HG02870 (cell line): ENCODE measurements at regions not wholly inside any gene's neighbourhood (a gene's known extent, or its start where the extent isn't known, plus 50 kb on each side); places are given as distances from the start of the nearest gene placed in this dataset.
"Not testable (repeated sequence)": the region's sequence is repeated elsewhere in the genome, so short reads cannot be mapped to it uniquely, and the experiment has no call there.

Source experiments
- ATAC-seq: cut with Tn5 transposase; IDR thresholded peaks from one replicate; pipeline ENCODE4 v1.9.1; 2021; ENCODE audit warnings: mild to moderate bottlenecking, moderate library complexity; ENCODE audit not compliant: unreplicated experiment

- ATAC-seq: no peak
Observed at GRCh38 chr3:193800138-193801043, 207.4 kb downstream of the OPA1 start.

GRCh38 chr3:193801097-193801496, 208.1 kb downstream of the OPA1 start:
- ATAC-seq: no peak

DNA sequence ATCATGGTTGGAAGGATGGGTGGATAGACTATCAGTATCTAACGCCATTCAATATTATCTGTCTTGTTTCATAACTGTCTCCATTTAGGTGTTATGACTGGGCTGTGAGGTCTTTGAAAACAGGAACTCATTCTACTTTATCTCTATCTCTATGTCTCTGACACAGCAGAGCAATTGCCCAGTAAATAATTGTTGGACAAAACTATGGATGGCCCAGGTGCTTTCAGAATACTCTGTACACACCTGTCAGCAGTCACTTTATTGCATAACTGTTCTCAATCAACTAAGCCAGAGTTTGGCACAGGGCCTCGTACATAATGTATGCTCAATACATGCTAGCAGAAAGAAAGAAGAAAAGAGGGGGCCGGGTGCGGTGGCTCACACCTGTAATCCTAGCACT, 210.3 kb downstream of the OPA1 start:
- ATAC-seq: no peak

- no peak for ATAC-seq
Observed at GRCh38 chr3:193805448-193805847, 212.4 kb downstream of the OPA1 start.

DNA sequence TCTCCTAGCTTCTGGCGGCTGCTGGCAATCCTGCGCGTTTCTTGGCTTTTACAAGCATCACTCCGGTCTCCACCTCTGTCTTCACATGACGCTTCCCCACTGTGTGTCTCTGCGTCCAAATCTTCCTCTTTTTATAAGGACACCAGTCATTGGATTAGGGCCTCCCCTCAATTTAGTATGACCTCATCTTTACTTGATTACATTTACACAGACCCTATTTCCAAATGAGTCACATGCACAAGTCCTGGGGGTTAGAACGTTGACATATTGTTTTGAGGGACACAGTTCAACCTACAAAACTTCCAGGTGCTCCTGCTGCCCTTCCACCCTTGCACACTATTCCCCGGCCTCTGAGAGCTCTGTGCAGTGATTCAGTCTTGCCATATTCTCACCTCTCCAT, 215.3 kb downstream of the OPA1 start:
- ATAC-seq: no peak

DNA sequence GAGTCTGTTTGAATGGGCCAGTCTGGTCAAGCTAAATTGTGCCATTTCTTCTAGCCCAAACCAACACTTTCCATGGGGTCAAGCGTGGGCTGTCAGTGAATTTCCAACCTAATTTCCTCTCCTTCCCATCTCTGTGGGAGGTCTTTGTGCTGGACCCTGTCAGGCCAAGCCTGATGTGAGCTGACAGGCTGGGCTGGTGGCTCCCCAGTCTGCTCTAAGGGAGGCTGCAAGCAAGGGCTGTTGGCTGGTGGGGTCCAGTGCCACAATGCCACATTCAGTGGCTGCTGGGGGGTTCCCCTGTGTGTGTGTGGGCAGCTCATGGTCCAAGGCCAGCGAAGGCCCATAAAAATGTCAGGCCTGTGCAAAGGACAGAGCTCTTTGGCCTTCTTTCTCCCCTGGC, 216.1 kb downstream of the OPA1 start:
- no peak for ATAC-seq

DNA sequence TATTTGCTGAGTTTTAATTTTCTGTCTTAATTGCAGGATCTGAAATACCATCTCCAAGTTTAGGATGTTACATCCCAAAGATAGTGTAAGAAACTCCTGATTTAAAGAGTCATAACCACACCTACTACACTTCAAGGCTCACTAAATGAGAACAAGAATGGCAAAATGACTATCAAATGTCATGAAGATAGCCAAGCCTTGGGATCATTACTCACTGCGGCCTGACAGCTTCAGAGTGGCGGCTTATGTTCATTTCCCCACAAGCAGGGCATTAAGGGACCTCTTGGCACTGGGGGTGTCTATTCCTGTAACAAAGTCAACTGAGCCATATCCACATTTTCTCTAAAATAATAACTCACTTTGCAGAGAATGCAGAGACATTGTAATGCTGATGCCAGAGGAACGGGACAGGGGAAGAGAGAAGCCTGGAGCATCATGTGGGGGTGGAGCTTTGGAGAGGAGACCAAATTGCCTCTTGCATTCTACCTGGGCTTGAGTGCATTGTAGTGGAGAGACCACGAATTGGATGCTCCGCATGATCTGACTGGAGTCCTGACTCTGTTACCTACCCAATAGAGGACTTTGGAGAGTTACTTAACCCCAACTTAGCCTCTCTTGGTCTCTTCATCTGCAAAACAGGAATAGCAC, 219.2 kb downstream of the OPA1 start:
- ATAC-seq: no peak

DNA sequence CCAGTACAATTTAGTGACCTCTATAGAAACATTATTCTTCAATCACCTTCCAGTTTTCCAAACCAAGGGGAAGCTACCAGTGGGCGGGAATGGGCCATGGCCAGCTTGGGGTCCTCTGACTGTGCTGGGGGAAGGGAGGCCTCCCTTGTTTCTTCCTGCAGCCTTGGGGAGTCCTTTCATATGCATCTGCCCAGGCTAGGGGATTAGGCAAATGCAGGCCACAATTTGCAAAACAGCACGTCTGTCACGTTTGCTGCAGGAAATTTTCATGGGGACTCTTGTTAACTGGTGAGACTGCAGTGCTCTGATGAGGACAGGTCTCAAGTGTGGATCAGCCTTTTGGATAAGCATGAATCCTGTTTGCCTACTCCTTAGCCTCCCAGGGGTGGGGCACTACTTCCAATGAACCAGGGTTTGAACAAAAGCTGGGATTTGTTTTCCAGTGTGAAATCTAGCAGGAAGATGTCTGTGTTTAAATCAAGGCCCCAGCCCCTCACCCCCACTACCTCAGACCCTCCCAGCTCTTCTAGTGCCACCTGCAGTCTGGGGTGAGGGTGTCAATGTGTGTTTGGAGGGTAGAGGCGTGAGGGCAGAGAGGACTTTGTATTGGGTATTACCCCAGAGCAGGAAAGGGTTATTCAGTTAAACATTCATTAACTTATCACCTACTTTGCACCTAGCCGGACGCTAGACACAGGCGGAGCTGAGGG, 219.9 kb downstream of the OPA1 start:
- ATAC-seq: no peak

- no peak for ATAC-seq
Observed at GRCh38 chr3:193813501-193813830, 220.5 kb downstream of the OPA1 start.

GRCh38 chr3:193814166-193814892, 221.3 kb downstream of the OPA1 start:
- no peak for ATAC-seq

- ATAC-seq: no peak
Observed at GRCh38 chr3:193815246-193816027, 222.4 kb downstream of the OPA1 start.

GRCh38 chr3:193816028-193816395, 223.0 kb downstream of the OPA1 start:
- ATAC-seq: no peak

- no peak for ATAC-seq
Observed at GRCh38 chr3:193816656-193817311, 223.8 kb downstream of the OPA1 start.

GRCh38 chr3:193819117-193820010, 226.4 kb downstream of the OPA1 start:
- no peak for ATAC-seq

DNA sequence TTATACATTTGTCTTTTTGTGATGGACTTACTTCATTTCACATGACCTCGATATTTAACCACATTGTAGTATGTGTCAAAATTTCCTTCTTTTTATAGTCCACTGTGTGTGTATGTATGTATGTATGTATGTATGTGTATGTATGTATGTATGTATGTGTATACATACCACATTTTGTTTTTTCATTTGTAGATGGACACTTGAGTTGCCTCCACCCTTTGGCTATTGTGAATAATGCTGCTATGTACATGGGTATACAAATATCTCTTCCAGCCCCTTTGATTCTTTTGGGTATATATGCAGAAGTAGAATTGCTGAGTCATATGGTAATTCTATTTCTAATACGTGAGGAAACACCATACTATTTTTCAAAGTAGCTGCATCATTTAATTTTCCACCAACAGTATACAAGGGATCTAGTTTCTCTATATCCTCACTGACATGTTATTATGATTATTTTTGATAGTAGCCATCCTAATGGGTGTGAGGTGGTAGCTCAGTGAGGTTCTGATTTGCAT, 228.2 kb downstream of the OPA1 start:
- no peak for ATAC-seq

DNA sequence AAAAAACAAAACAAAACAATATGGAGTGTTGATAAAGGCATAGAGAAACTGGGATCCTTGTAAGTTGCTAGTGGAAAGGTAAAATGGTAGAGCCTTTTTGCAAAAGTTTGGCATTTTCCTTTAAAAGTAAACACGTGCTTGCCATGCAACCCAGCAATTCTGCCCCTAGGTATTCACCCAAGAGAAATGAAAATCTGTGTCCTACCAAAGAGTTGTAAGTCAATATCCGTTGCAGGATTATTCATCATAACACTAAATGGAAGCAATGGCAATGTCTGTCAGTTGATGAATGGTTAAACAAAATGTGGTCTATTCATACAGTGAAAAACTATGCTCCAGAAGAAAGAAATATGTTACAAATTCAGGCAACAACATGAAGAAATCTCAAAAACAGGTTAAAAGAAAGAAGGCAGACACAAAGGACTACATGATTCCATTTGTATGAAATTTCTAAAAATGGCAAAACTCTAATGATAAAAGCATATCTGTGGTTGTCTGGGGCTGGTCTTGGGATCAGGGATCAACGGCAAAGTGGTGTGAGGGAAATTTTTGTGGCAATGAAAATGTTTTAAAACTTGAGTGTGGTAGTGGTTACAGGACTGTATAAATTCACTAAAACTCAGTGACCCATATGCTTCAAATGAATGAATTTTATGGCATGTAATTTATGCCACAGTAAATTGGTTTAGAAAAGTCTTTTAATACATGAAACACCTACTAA, 229.6 kb downstream of the OPA1 start:
- ATAC-seq: no peak

DNA sequence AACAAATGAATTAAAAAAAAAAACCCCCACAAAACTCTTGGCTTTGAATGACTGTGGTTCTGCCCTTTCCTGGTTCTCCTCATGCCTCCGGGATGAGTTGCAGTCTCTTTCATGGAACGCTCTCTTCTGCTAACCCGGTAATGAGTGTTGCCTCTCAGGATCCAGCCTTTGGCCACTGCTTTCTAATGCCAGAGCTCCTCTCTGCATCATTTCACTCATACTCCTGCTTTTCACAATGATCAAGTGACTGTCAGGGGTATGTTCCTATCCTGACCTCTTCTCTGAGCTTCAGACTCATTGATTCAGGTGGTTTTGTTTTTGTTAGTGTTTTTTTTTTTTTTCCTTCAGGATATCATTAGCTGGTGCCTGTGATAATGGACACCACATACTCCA, 230.2 kb downstream of the OPA1 start:
- ATAC-seq: not testable (repeated sequence)

GRCh38 chr3:193824365-193824764, 231.4 kb downstream of the OPA1 start:
- no peak for ATAC-seq
